Upper lobe of right lung (tissue), 1 donor: ENCODE measurements at regions not wholly inside any gene's neighbourhood (a gene's known extent, or its start where the extent isn't known, plus 50 kb on each side); places are given as distances from the start of the nearest gene placed in this dataset.
"Not testable (repeated sequence)": the region's sequence is repeated elsewhere in the genome, so short reads cannot be mapped to it uniquely, and the experiment has no call there.

ENCODE experiments used
- ATAC-seq: fragments of 200-7000 bp; cut with Tn5 transposase; one replicate; pipeline ENCODE4 v1.9.1; 2020; ENCODE audit warnings: mild to moderate bottlenecking, moderate library complexity
- DNase-seq: peaks from one replicate; pipeline ENCODE4 v3.0.0-alpha.2; 2020
- H3K27ac ChIP-seq: fragments of 200-600 bp; one replicate; pipeline ENCODE4 v1.8.0; 2022
- H3K27me3 ChIP-seq: fragments of 200-600 bp; one replicate; pipeline ENCODE4 v1.8.0; 2022; ENCODE audit warnings: mild to moderate bottlenecking
- H3K36me3 ChIP-seq: fragments of 200-600 bp; one replicate; pipeline ENCODE4 v1.8.0; 2022
- H3K4me1 ChIP-seq: fragments of 200-600 bp; one replicate; pipeline ENCODE4 v1.8.0; 2022
- H3K4me3 ChIP-seq: fragments of 200-600 bp; one replicate; pipeline ENCODE4 v1.8.0; 2022; ENCODE audit warnings: mild to moderate bottlenecking
- H3K9me3 ChIP-seq: fragments of 200-600 bp; one replicate; pipeline ENCODE4 v1.8.0; 2022
- CTCF ChIP-seq: fragments of 200-600 bp; IDR thresholded peaks from one replicate; pipeline ENCODE4 v1.8.0; 2022; ENCODE audit warnings: antibody characterized with exemption
- intact Hi-C: fragments of 100-400 bp; cut with DNase I; formaldehyde crosslinking; loops from one replicate; pipeline ENCODE4 v1.11.0; 2022
- donor health status: DM: no; HTN: yes; CAD: no; lungs with severe emphysema.

- DNase-seq (no peak), ATAC-seq (peak; percentile 6)
- no peak overlapping the region for H3K27ac ChIP-seq
- peaks cover 93% of the 10 kb centered on the region for H3K9me3 ChIP-seq
- H3K4me3 ChIP-seq: no peak overlapping the region
- no peaks in the 10 kb centered on the region for H3K4me1 ChIP-seq
- no peaks in the 10 kb centered on the region for H3K36me3 ChIP-seq
- no peaks in the 10 kb centered on the region for H3K27me3 ChIP-seq
- no peak for TF ChIP-seq CTCF
- intact Hi-C loops: no loop called here
Observed at GRCh38 chr9:40907657-40908624, 220.5 kb downstream of the FOXD4L6 start.

DNA sequence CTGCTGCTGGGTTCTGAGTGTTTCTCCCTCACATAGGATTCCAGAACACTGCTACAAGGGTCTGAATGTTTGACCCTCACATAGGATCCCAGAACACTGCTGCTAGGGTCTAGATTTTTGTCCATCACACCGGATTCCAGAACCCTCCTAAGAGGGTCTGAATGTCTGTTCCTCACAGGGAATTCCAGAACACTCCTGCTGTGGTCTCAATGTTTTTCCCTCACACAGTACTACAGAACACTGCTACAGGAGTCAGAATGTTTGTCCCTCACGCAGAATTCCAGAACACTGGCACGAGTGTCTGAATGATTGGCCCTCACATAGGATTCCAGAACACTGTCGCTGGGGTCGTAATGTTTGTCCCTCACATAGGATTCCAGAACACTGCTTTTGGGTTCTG is 221.6 kb downstream of the FOXD4L6 start:
- H3K4me3 ChIP-seq, H3K4me1 ChIP-seq, H3K36me3 ChIP-seq, intact Hi-C loops, H3K27ac ChIP-seq, DNase-seq, H3K27me3 ChIP-seq: not testable (repeated sequence)
- ATAC-seq: peak; percentile 50
- peaks cover 93% of the 10 kb centered on the region for H3K9me3 ChIP-seq

DNA sequence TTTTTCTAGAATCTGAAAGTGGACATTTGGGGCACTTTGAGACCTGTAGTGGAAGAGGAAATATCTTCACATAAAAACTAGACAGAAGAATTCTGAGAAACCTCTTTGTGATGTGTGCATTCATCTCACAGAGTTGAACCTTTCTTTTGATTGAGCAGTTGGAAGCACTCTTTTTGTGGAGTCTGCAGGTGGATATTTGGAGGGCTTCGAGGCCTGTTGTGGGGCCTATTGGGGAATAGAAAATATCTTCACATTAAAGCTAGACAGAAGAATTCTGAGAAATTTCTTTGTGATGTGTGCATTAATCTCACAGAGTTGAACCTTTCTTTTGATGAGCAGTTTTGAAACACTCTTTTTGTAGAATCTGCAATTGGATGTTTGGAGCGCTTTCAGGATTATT is 236.2 kb downstream of the FOXD4L6 start:
- H3K4me3 ChIP-seq, H3K36me3 ChIP-seq, H3K4me1 ChIP-seq, ATAC-seq, intact Hi-C loops, DNase-seq, H3K27me3 ChIP-seq, H3K27ac ChIP-seq: not testable (repeated sequence)
- peaks cover 96% of the 10 kb centered on the region for H3K9me3 ChIP-seq

- H3K27me3 ChIP-seq, H3K27ac ChIP-seq, intact Hi-C loops, H3K4me1 ChIP-seq, H3K4me3 ChIP-seq, ATAC-seq, H3K36me3 ChIP-seq: not testable (repeated sequence)
- peak; percentile 59 for DNase-seq
- peaks cover 77% of the 10 kb centered on the region for H3K9me3 ChIP-seq
Observed at GRCh38 chr9:40885858-40886257, 242.6 kb downstream of the FOXD4L6 start.

- H3K36me3 ChIP-seq, H3K4me3 ChIP-seq, H3K4me1 ChIP-seq, DNase-seq, H3K27ac ChIP-seq, intact Hi-C loops, H3K27me3 ChIP-seq: not testable (repeated sequence)
- peaks cover 77% of the 10 kb centered on the region for H3K9me3 ChIP-seq
- peak; percentile 46 for ATAC-seq
Observed at GRCh38 chr9:40884902-40885490, 243.5 kb downstream of the FOXD4L6 start.

DNA sequence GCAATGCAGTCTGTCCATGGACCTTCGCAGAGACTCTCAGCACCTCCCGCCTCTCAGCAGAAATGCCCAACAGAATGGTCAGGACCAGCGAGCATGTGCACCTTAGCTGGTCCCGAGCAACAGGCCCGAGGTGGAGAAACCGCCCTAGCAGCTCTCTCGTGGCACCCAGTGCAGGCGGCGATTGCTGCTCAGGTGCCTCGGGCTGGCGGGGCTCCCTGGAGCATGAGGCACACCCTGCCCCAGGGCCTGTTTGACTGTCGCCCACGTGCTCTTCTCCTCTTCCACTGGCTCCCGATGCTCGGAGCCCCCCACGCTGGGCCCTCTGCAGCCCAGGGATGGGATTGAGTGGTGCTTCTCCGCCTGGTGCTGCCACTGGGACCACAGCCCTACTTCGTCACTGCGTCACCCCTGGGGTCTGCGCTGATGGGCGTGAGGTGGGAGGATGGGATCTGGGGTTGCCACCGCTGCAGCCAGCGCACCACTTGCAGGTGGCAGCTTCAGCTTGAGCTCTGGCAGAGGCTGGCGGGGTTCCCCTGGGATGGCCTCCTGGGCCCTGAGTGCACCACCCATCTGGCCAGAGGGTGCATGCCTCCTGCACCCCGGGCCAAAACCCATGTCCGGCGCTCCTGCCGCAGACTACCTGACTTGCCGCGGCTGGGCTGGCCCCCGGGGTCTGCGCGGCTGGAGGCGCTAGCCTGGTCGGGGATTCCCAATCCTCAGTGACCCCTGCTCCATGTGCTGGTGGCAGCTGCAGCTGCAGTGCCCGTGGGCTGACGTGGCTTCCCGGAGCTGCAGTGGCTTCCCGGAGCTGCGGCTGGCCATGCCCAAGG is 244.2 kb downstream of the FOXD4L6 start:
- Histone ChIP-seq H3K27me3 (no peaks in the 10 kb centered on the region), H3K4me3 (no peak overlapping the region), H3K4me1 (no peaks in the 10 kb centered on the region), H3K36me3 (no peaks in the 10 kb centered on the region), H3K9me3 (peaks cover 77% of the 10 kb centered on the region), H3K27ac (no peak overlapping the region)
- ATAC-seq (peak; percentile 56), DNase-seq (peak; percentile 66)
- TF ChIP-seq CTCF: no peak
- intact Hi-C loops: no loop called here

DNA sequence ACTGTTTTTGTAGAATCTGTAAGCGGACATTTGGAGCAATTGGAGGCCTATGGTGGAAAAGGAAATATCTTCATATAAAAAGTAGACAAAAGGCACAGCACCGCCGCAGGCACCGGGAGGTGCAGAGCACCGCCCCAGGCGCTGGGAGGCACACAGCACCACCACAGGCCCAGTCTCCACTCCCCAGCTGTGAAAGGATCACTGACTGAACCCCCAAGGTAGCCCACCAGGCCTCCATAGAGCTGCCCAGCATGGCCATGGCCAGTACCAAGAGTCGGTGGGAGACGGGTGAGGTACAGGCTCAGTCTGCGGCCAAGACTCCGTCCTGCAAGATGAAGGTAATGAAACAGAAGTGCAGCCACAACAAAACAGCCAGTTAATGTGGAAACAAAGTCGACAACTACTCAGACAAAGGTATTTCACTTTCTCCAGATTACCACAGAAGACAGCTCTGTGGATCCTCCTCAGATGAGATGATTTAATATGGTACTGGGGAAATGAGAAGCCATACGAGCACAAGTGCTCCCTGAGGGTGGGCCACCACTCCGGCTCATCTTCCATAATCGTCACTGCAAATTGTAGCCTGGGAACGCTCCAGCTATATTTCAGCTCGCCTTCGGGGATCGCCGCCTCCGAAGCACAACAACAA is 244.9 kb downstream of the FOXD4L6 start:
- intact Hi-C loops, DNase-seq, H3K4me3 ChIP-seq, H3K27me3 ChIP-seq, H3K4me1 ChIP-seq, H3K27ac ChIP-seq, H3K36me3 ChIP-seq: not testable (repeated sequence)
- H3K9me3 ChIP-seq: peaks cover 70% of the 10 kb centered on the region
- peak; percentile 54 for ATAC-seq

GRCh38 chr9:40873753-40874295 is 254.7 kb downstream of the FOXD4L6 start:
- H3K27ac ChIP-seq, H3K4me3 ChIP-seq, intact Hi-C loops, H3K4me1 ChIP-seq, H3K27me3 ChIP-seq, H3K36me3 ChIP-seq, ATAC-seq: not testable (repeated sequence)
- H3K9me3 ChIP-seq: peaks cover 50% of the 10 kb centered on the region
- peak; percentile 40 for DNase-seq

- H3K27ac ChIP-seq, ATAC-seq, H3K27me3 ChIP-seq, intact Hi-C loops, DNase-seq, H3K4me1 ChIP-seq, H3K4me3 ChIP-seq, H3K36me3 ChIP-seq: not testable (repeated sequence)
- H3K9me3 ChIP-seq: peaks cover 56% of the 10 kb centered on the region
Observed at GRCh38 chr9:40868437-40868836, 260.0 kb downstream of the FOXD4L6 start.
